ENCODE measurements at regions not wholly inside any gene's neighbourhood (a gene's known extent, or its start where the extent isn't known, plus 50 kb on each side); places are given as distances from the start of the nearest gene placed in this dataset.

- TF ChIP-seq GATA2 (IDR thresholded peaks at IDR 0.05; ENCODE audit: low read depth, low read length) (no peak), GATA3 (IDR thresholded peaks at IDR 0.05; ENCODE audit: low read depth, low read length) (no peak)
Measured at GRCh38 chr3:117619805-117620204, 910.2 kb downstream of the TUSC7 start.
